Left lung (tissue), 4 donors: ENCODE measurements at regions not wholly inside any gene's neighbourhood (a gene's known extent, or its start where the extent isn't known, plus 50 kb on each side); places are given as distances from the start of the nearest gene placed in this dataset.
A peak's percentile ranks its signal among the peaks of the same experiment; 100 is the strongest.

ENCODE experiments used
- ATAC-seq: fragments of 200-7000 bp; cut with Tn5 transposase; one replicate; pipeline ENCODE4 v1.9.1; 2020; ENCODE audit warnings: moderate library complexity
- DNase-seq, 4 donors: peaks; one replicate each; pipeline ENCODE4 v3.0.0-alpha.2; 2013 to 2020
- H3K27ac ChIP-seq, 2 donors: fragments of 200-600 bp; sonication (generic) in 1 of 2; one replicate each; pipeline versions ENCODE4 v1.5.0 to v1.8.0; 2020 to 2021
- H3K27me3 ChIP-seq, 2 donors: fragments of 200-600 bp; sonication (generic) in 1 of 2; one replicate each; pipeline versions ENCODE4 v1.5.0 to v1.8.0; 2020 to 2021
- H3K36me3 ChIP-seq, 2 donors: fragments of 200-600 bp; sonication (generic) in 1 of 2; one replicate each; pipeline versions ENCODE4 v1.5.0 to v1.8.0; 2020 to 2021
- H3K4me1 ChIP-seq, 2 donors: fragments of 200-600 bp; one replicate each; pipeline ENCODE4 v1.8.0; 2021
- H3K4me3 ChIP-seq, 2 donors: fragments of 200-600 bp; sonication (generic) in 1 of 2; one replicate each; pipeline versions ENCODE4 v1.5.0 to v1.8.0; 2020 to 2021; ENCODE audit warnings: mild to moderate bottlenecking in 1 of 2
- H3K9me3 ChIP-seq, 2 donors: fragments of 200-600 bp; sonication (generic) in 1 of 2; one replicate each; pipeline versions ENCODE4 v1.5.0 to v1.8.0; 2020 to 2021
- intact Hi-C, 2 donors: fragments of 100-400 bp; cut with DNase I; formaldehyde crosslinking; loops; one replicate each; pipeline versions ENCODE4 v1.11.2 to v1.14.2; 2022
- TF ChIP-seq, protein P1 (sequence below), 2 donors: fragments of 200-600 bp; sonication (generic) in 1 of 2; IDR thresholded peaks; one replicate each; pipeline versions ENCODE4 v1.5.0 to v1.8.0; 2021; ENCODE audit warnings: antibody characterized with exemption in 2 of 2
- donor health status: DM: no; HTN: yes; CAD: no.
- donor health status: DM: no; HTN: no; CAD: no.

DNA sequence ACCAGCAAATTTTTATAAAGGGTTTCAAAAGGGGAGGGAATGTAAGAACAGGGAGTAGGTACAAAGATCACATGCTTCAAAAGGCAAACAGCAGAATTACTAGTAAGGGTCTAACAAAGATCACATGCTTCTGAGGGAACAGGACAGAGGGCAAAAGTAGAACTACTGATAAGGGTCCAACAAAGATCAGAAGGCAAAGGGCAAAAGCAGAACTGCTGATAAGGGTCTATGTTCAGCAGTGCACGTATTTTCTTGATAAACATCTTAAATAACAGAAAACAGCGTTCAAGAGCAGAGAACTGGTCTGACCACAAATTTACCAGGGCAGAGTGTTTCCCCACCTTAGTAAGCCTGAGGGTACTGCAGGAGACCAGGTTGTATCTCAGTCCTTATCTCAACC is 469.5 kb upstream of the PIK3R1 start:
- no peak overlapping the region for H3K27ac ChIP-seq
- intact Hi-C loops = no loop called here
- TF ChIP-seq, protein P1, sequence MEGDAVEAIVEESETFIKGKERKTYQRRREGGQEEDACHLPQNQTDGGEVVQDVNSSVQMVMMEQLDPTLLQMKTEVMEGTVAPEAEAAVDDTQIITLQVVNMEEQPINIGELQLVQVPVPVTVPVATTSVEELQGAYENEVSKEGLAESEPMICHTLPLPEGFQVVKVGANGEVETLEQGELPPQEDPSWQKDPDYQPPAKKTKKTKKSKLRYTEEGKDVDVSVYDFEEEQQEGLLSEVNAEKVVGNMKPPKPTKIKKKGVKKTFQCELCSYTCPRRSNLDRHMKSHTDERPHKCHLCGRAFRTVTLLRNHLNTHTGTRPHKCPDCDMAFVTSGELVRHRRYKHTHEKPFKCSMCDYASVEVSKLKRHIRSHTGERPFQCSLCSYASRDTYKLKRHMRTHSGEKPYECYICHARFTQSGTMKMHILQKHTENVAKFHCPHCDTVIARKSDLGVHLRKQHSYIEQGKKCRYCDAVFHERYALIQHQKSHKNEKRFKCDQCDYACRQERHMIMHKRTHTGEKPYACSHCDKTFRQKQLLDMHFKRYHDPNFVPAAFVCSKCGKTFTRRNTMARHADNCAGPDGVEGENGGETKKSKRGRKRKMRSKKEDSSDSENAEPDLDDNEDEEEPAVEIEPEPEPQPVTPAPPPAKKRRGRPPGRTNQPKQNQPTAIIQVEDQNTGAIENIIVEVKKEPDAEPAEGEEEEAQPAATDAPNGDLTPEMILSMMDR (IDR thresholded peaks at IDR 0.05) = no peak
- H3K36me3 ChIP-seq = no peaks in the 10 kb centered on the region
- ATAC-seq (no peak), DNase-seq (no peak)
- no peaks in the 10 kb centered on the region for H3K4me1 ChIP-seq
- H3K27me3 ChIP-seq = no peaks in the 10 kb centered on the region
- H3K9me3 ChIP-seq = peaks cover 0 to 14% of the 10 kb centered on the region in 2 donors
- no peak overlapping the region for H3K4me3 ChIP-seq

DNA sequence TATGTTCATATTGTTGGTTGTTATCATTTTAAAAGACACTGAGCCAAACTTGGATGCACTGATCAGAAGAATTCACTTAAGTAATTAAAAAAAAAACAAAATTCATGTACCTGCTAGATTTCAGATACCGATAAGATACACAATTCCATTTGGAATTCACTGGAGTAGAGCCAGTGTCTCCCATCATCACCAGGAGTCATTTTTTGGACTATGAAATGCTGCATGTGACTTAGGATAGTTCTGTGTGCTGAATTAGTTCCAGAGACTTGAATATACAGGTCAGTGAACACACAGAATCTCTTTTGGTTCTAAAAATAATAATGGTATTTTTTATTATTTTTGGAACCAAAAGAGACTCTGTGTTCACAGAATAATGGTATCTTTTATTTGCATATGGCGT is 482.6 kb upstream of the PIK3R1 start:
- no peaks in the 10 kb centered on the region for H3K27me3 ChIP-seq
- no peak for DNase-seq
- H3K27ac ChIP-seq = no peak overlapping the region
- no peak overlapping the region for H3K4me3 ChIP-seq
- no peaks in the 10 kb centered on the region for H3K9me3 ChIP-seq
- no peaks in the 10 kb centered on the region for H3K36me3 ChIP-seq
- H3K4me1 ChIP-seq = no peaks in the 10 kb centered on the region
- ATAC-seq = no peak
- intact Hi-C loops = no loop called here
- TF ChIP-seq, protein P1 (IDR thresholded peaks at IDR 0.05) = no peak

DNA sequence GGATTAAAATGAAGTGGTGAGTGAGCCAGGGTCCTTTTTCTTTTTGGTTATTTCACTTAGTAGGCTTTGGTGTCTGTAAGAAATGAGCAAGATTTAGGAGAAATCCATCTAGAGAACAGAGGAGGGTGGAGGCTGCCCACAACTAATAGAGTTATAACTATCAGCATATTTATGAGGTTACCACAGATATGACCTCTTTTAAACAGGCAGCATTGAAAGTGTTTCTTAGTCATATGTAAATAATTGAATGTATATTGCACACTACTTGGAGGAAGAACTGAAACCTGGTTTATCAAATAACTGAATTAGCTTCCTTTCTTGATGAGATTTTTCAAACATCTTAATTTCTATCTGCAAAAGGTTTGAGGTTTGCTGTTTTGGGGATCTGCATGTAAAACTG is 483.1 kb upstream of the PIK3R1 start:
- Histone ChIP-seq H3K27me3 (no peaks in the 10 kb centered on the region), H3K4me3 (no peak overlapping the region), H3K27ac (no peak overlapping the region), H3K36me3 (no peaks in the 10 kb centered on the region), H3K4me1 (no peaks in the 10 kb centered on the region), H3K9me3 (no peaks in the 10 kb centered on the region)
- ATAC-seq (no peak), DNase-seq (no peak)
- TF ChIP-seq, protein P1 (IDR thresholded peaks at IDR 0.05) = no peak
- intact Hi-C loops = no loop called here

DNA sequence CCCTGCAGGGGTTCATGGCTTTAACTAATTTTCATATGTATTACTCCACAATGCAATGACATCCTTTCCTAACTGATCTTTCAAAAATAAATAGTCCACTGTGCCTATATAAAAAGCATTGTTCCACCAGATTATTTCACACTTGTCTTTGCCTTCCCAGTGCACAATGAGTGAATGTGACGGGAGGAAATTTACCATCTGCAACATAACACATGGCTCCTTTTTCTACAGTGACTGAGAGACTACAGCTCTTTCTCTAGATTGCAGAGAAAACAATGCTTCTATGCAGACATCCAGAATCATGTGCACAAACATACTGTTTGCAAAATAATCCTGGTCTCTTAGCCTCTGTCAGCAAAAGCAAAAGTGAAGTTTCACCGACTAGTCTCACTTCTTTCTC is 483.7 kb upstream of the PIK3R1 start:
- Histone ChIP-seq H3K4me1 (no peaks in the 10 kb centered on the region), H3K4me3 (no peak overlapping the region), H3K27ac (no peak overlapping the region), H3K36me3 (no peaks in the 10 kb centered on the region), H3K9me3 (no peaks in the 10 kb centered on the region), H3K27me3 (no peaks in the 10 kb centered on the region)
- ATAC-seq (no peak), DNase-seq (peak in 2 of 4 donors; percentile 46 to 64)
- TF ChIP-seq, protein P1 (IDR thresholded peaks at IDR 0.05) = no peak
- intact Hi-C loops = no loop called here

DNA sequence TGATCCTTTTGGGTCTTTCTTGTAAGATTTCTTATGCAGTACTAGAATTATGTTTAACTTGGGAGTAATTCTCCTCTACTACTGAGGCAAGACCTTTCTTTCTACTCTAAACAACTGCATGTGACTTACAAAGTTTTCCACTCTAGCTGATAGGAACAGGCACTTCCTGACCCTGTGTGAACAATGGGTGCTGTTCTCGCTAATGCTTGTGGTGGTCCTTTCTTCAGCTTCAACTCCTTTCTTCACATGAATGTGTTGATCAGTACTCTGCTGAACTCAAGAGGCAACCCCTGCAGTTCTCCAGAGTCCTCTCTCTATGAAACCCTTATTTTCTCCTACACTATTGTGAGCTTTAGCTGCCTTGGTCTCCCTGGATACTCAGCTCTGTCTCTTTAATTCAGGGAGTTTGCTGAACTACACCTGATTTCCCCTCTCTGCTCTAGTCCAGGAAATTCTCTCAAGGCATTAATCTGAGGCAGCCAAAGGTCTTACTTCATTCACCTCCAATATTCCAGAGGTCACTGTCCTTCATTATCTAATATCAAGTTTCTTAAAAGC is 484.6 kb upstream of the PIK3R1 start:
- TF ChIP-seq, protein P1 (IDR thresholded peaks at IDR 0.05) = no peak
- Histone ChIP-seq H3K9me3 (no peaks in the 10 kb centered on the region), H3K4me1 (no peaks in the 10 kb centered on the region), H3K36me3 (no peaks in the 10 kb centered on the region), H3K4me3 (no peak overlapping the region), H3K27ac (no peak overlapping the region), H3K27me3 (no peaks in the 10 kb centered on the region)
- intact Hi-C loops = no loop called here
- no peak for ATAC-seq
- no peak for DNase-seq
